ENCODE measurements at regions not wholly inside any gene's neighbourhood (a gene's known extent, or its start where the extent isn't known, plus 50 kb on each side); places are given as distances from the start of the nearest gene placed in this dataset.
"Not testable (repeated sequence)": the region's sequence is repeated elsewhere in the genome, so short reads cannot be mapped to it uniquely, and the experiment has no call there.

DNA sequence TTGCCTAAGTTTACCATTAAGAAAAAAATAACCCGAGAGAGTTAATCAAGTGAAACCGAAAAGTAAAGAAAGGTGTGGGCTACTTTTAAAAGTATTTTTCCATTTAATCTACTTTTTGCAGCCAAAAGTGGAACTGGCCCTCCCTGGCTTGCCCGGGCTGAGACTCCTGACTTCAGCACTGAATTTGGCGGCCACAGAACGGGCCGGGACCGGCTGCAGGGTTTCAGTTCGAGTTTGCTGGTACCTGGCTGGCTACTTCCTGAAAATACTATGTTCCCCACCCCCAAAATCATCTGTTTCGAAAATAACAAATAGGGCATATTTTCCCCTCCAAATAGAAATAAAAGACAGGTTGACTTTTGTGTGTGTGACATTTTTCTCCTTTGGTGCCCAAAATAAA lies 173.4 kb upstream of the EXOC2 start:
- TF ChIP-seq, protein P1, sequence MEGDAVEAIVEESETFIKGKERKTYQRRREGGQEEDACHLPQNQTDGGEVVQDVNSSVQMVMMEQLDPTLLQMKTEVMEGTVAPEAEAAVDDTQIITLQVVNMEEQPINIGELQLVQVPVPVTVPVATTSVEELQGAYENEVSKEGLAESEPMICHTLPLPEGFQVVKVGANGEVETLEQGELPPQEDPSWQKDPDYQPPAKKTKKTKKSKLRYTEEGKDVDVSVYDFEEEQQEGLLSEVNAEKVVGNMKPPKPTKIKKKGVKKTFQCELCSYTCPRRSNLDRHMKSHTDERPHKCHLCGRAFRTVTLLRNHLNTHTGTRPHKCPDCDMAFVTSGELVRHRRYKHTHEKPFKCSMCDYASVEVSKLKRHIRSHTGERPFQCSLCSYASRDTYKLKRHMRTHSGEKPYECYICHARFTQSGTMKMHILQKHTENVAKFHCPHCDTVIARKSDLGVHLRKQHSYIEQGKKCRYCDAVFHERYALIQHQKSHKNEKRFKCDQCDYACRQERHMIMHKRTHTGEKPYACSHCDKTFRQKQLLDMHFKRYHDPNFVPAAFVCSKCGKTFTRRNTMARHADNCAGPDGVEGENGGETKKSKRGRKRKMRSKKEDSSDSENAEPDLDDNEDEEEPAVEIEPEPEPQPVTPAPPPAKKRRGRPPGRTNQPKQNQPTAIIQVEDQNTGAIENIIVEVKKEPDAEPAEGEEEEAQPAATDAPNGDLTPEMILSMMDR (IDR thresholded peaks at IDR 0.05; ENCODE audit: extremely low read depth, missing control alignments): no peak
- no peak for DNase-seq (ENCODE audit: low spot score)

DNA sequence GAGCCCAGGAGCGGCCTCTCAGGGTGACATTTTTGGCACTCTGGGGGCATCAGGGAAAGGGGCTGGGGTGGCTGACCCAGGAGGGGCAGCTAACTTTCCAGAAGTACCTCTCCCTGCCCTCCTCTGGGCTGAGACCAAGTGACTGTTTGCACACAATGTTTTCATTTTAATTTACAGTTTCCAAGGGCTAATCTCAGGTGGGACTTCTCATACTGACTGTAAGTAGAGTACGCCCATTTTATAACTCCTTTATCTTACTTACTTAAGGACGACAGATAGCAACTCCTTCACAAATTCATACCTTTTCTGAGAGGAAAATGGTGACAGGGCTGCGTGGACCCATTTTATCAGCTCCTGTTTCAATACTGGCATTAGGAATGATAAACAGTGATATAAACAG lies 172.9 kb upstream of the EXOC2 start:
- DNase-seq (ENCODE audit: low spot score): no peak
- TF ChIP-seq, protein P1 (IDR thresholded peaks at IDR 0.05; ENCODE audit: extremely low read depth, missing control alignments): no peak

DNA sequence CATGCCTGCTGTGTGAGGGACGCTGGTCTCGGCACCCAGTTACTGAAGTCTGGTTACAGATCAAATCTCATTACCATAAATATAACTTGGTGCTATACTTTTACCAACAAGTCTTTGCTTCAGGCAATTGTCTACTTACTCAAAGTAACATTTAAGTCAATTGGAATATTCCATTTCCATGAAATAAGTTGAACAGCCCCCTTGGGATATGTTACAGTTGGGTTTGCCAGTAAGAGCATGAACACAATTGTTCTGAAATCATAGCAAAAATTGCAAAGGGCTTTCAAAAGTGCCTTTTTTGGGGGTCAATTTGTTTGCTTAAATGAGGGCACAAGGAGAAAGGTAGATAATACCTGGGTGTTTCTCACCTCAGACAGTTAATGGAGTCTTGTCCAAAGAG lies 170.9 kb upstream of the EXOC2 start:
- TF ChIP-seq, protein P1 (IDR thresholded peaks at IDR 0.05; ENCODE audit: extremely low read depth, missing control alignments): no peak
- DNase-seq (ENCODE audit: low spot score): no peak

DNA sequence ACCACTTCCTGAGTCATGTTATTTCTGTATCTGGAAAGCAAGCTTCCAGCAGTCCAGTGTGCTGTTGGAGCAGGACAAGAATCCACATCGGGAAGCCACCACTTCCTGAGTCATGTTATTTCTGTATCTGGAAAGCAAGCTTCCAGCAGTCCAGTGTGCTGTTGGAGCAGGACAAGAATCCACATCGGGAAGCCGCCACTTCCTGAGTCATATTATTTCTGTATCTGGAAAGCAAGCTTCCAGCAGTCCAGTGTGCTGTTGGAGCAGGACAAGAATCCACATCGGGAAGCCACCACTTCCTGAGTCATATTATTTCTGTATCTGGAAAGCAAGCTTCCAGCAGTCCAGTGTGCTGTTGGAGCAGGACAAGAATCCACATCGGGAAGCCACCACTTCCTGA lies 170.2 kb upstream of the EXOC2 start:
- DNase-seq (ENCODE audit: low spot score): not testable (repeated sequence)

DNA sequence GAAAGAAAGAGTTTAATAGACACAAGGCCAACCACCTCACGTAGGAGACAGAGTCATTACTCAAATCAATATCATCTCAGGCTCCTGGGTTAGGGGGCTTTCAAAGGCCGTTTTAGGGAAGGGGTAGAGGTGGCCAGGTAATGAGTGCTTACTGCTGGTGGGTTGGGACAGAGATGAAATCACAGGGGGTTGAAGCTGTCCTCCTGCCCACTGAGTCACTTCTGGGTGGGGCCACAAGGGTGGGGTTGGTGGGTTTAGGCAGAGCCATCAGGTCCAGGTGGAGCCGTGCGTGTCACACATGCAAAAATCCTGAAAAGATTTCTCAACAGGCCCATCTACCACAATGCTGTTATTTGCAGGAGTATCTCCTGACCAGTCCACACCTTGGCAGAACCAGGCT lies 167.0 kb upstream of the EXOC2 start:
- TF ChIP-seq, protein P1 (IDR thresholded peaks at IDR 0.05; ENCODE audit: extremely low read depth, missing control alignments): no peak
- no peak for DNase-seq (ENCODE audit: low spot score)

DNA sequence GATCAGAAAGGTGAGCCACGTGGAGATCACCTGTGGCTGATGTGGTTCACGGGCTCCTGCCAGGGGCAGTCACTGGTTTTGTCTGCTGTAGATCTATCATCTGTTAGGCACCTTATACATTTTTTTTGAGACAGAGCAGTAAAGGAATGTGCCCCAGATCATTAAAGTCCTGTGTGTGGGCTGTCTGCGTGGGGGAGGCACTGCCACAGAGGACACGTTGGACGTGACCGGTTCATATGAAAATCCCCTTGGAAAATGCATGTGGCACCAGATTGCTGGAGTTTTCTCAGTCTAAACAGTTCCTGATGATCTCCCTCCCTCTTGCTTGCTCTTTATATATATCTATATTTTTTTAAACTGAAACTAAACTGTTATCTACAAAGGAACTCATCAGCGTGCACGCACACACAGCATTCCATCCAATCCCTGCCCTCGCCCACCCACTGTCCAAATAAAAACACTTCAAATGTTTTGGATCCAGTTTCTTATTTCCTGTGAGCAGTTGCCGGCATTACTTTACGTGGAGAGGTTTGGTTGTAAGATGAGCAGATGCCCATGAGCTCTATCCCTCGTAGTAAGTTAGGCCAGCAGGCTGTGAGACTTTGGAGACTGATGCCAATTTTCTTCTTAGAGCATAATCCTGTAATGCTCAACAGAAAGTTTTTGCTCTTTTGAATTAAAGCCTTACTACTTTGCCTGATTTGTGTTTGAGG lies 161.6 kb upstream of the EXOC2 start:
- DNase-seq (ENCODE audit: low spot score): no peak
- TF ChIP-seq, protein P1 (IDR thresholded peaks at IDR 0.05; ENCODE audit: extremely low read depth, missing control alignments): no peak

DNA sequence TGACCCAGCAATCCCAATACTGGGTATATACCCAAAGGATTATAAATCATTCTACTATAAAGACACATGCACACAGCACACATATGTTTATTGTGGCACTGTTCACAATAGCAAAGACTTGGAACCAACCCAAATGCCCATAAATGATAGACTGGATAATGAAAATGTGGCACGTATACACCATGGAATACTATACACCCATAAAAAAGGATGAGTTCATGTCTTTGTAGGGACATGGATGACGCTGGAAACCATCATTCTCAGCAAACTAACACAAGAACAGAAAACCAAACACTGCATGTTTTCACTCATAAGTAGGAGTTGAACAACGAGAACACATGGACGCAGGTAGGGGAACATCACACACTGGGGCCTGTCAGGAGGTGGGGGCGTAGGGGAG lies 159.3 kb upstream of the EXOC2 start:
- not testable (repeated sequence) for DNase-seq (ENCODE audit: low spot score)

DNA sequence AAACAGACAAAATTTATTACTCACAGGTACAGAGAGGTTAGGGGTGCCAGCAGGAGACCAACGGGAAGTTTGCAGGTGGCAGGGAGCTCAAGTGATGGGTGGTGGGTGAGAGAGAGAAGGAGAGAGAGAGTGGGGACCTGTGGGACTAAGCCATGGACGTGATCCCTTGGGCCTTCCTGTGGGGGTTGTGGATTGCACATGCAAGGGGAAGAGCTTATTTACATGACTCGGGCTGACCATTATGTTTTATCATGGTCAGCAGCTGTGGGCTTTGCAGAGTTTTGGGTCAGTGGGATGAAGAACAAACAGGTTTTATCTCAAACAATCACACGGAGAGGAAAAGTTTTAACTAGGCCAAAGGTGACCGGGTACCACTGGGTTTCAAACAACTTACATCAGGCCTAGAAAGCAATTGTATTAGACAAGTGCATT lies 156.2 kb upstream of the EXOC2 start:
- TF ChIP-seq, protein P1 (IDR thresholded peaks at IDR 0.05; ENCODE audit: extremely low read depth, missing control alignments): no peak
- DNase-seq (ENCODE audit: low spot score): no peak

All from GM20000 (cell line).